HCT116 (cell line): ENCODE measurements at regions not wholly inside any gene's neighbourhood (a gene's known extent, or its start where the extent isn't known, plus 50 kb on each side); places are given as distances from the start of the nearest gene placed in this dataset.
"Not testable (repeated sequence)": the region's sequence is repeated elsewhere in the genome, so short reads cannot be mapped to it uniquely, and the experiment has no call there.

Source experiments
- CEBPB ChIP-seq: IDR thresholded peaks from 2 replicates; pipeline ENCODE4 v1.6.1; 2012; ENCODE audit warnings: low read depth
- ELF1 ChIP-seq: IDR thresholded peaks from 2 replicates; pipeline ENCODE4 v1.6.1; 2012; ENCODE audit warnings: low read depth, borderline replicate concordance
- EZH2 ChIP-seq: fragments of 200-600 bp; sonication (generic); IDR thresholded peaks from 2 replicates; pipeline ENCODE4 v1.6.1; 2017; ENCODE audit warnings: antibody characterized with exemption, mixed run types
- TF ChIP-seq, protein P1 (sequence below), 3 experiments: fragments of 200-600 bp in 1 of 3; sonication (generic) in 1 of 3; IDR thresholded peaks in 2 of 3; conservative IDR thresholded peaks in 1 of 3; 2 replicates each; pipeline ENCODE4 v1.5.1; 2012 to 2017; ENCODE audit warnings: low read depth in 2 of 3, low read length in 2 of 3, antibody characterized with exemption in 1 of 3, borderline replicate concordance in 1 of 3, control low read depth in 1 of 3, mild to moderate bottlenecking in 1 of 3, mixed read lengths in 1 of 3, mixed run types in 1 of 3, moderate library complexity in 1 of 3; ENCODE audit not compliant: insufficient read depth in 1 of 3

DNA sequence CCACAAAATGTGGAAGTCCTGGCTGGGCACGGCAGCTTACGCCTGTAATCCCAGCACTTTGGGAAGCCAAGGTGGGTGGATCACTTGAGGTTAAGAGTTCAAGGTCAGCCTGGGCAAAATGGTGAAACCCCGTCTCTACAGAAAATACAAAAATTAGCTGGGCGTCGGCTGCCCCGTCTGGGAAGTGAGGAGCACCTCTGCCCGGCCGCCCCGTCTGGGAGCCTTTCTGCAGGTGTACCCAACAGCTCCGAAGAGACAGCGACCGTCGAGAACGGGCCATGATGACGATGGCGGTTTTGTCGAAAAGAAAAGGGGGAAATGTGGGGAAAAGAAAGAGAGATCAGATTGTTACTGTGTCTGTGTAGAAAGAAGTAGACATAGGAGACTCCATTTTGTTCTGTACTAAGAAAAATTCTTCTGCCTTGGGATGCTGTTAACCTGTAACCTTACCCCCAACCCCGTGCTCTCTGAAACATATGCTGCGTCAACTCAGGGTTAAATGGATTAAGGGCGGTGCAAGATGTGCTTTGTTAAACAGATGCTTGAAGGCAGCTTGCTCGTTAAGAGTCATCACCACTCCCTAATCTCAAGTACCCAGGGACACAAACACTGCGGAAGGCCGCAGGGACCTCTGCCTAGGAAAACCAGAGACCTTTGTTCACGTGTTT is 75.0 kb downstream of the HAPSTR1 start:
- TF ChIP-seq, protein P1, sequence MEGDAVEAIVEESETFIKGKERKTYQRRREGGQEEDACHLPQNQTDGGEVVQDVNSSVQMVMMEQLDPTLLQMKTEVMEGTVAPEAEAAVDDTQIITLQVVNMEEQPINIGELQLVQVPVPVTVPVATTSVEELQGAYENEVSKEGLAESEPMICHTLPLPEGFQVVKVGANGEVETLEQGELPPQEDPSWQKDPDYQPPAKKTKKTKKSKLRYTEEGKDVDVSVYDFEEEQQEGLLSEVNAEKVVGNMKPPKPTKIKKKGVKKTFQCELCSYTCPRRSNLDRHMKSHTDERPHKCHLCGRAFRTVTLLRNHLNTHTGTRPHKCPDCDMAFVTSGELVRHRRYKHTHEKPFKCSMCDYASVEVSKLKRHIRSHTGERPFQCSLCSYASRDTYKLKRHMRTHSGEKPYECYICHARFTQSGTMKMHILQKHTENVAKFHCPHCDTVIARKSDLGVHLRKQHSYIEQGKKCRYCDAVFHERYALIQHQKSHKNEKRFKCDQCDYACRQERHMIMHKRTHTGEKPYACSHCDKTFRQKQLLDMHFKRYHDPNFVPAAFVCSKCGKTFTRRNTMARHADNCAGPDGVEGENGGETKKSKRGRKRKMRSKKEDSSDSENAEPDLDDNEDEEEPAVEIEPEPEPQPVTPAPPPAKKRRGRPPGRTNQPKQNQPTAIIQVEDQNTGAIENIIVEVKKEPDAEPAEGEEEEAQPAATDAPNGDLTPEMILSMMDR (IDR thresholded peaks at IDR 0.05 in 2 of 3, conservative IDR thresholded peaks at IDR 0.05 in 1 of 3; ENCODE audit: borderline replicate concordance in 1 of 3, insufficient read depth in 1 of 3, low read depth in 2 of 3, low read length in 2 of 3), result not testable (repeated sequence)
- TF ChIP-seq ELF1, EZH2, CEBPB: not testable (repeated sequence)
